ENCODE measurements at regions not wholly inside any gene's neighbourhood (a gene's known extent, or its start where the extent isn't known, plus 50 kb on each side); places are given as distances from the start of the nearest gene placed in this dataset.

DNA sequence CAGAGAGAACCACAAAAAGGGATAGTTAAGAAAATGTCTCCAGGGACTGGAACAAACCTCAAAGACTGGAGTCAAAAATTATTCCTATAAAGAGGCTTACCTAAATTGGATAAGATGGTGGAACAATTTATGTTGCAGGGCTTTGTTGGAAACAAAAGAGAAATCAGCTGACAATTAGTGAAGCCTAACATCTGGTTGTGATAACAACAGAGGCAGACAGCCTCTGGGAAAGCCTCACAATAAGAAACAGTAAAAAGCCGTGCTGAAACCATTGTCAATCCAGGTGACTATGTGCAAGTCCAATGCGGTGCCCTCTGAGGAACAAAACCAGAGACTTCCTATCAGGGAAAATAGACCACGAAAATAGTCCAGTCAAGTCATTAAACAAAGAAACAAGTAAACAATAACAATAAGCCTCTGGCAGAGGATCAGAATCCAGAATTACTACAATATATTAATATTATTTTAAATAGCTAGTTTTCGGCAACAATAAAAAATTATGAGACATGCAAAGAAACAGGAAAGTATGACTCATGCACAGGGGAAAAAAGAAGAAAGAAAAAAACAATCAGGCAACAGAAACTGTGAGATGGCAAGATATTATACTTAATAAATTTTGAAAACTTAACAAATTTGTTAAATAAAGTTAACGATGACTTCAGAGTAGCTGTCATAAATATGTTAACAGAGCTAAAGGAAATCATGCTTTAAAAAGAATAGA is 99.7 kb upstream of the RXFP2 start:
- no peak for TF ChIP-seq CTCF (IDR thresholded peaks at IDR 0.05; ENCODE audit: low read depth, low read length, missing input control)
- TF ChIP-seq SP1 (IDR thresholded peaks at IDR 0.05), result no peak
- TF ChIP-seq REST (IDR thresholded peaks at IDR 0.05), result no peak
- no peak for TF ChIP-seq MAX (IDR thresholded peaks at IDR 0.05)
- TF ChIP-seq FOXA1 (IDR thresholded peaks at IDR 0.05), result no peak
- no peak for TF ChIP-seq HNF4G (IDR thresholded peaks at IDR 0.05)
- TF ChIP-seq TAF1 (conservative IDR thresholded peaks at IDR 0.05), result no peak
- TF ChIP-seq ZBTB33 (IDR thresholded peaks at IDR 0.05), result no peak
- no peak for TF ChIP-seq YY1 (IDR thresholded peaks at IDR 0.05)
- TF ChIP-seq RAD21 (IDR thresholded peaks at IDR 0.05), result no peak
- TF ChIP-seq, protein P1, sequence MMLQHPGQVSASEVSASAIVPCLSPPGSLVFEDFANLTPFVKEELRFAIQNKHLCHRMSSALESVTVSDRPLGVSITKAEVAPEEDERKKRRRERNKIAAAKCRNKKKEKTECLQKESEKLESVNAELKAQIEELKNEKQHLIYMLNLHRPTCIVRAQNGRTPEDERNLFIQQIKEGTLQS (IDR thresholded peaks at IDR 0.05), result no peak
